IPS DF 6.9 (cell line): ENCODE measurements at regions not wholly inside any gene's neighbourhood (a gene's known extent, or its start where the extent isn't known, plus 50 kb on each side); places are given as distances from the start of the nearest gene placed in this dataset.
"Not testable (repeated sequence)": the region's sequence is repeated elsewhere in the genome, so short reads cannot be mapped to it uniquely, and the experiment has no call there.

Source experiments
- DNase-seq: peaks from one replicate; pipeline ENCODE4 v3.0.0-alpha.2; 2013; ENCODE audit warnings: low read depth, low spot score
- H3K27ac ChIP-seq: one replicate; pipeline ENCODE4 v1.5.1; 2013; ENCODE audit warnings: low read length, control low read depth
- H3K27me3 ChIP-seq: 2 replicates; pipeline ENCODE4 v1.6.1; 2013; ENCODE audit warnings: mild to moderate bottlenecking, low read length; ENCODE audit not compliant: control insufficient read depth, insufficient read depth
- H3K36me3 ChIP-seq: 2 replicates; pipeline ENCODE4 v1.6.1; 2013; ENCODE audit warnings: low read length; ENCODE audit not compliant: control insufficient read depth, insufficient read depth
- H3K4me1 ChIP-seq: 2 replicates; pipeline ENCODE4 v1.6.1; 2013; ENCODE audit warnings: low read length; ENCODE audit not compliant: control insufficient read depth, insufficient read depth
- H3K4me3 ChIP-seq: 2 replicates; pipeline ENCODE4 v1.5.1; 2013; ENCODE audit warnings: mild to moderate bottlenecking, low read length
- H3K9me3 ChIP-seq: 2 replicates; pipeline ENCODE4 v1.6.1; 2013; ENCODE audit warnings: low read length, inconsistent platforms; ENCODE audit not compliant: control insufficient read depth, insufficient read depth
- WGBS: extraction: QIAGEN DNeasy Blood & Tissue Kit; methylation state at CpG from one replicate; pipeline ENCODE4 v1.1.7; 2013; ENCODE audit warnings: mixed read lengths, missing lambda C conversion rate; ENCODE audit not compliant: insufficient read length, insufficient coverage; 5-methylcytosine and 5-hydroxymethylcytosine counted together

GRCh38 chr5:21559109-21559508 lies 1294.0 kb downstream of the CDH12 start:
- no CpG with 5 or more reads among the region's 2 CpGs for WGBS
- H3K27ac ChIP-seq, H3K27me3 ChIP-seq, H3K4me1 ChIP-seq, H3K9me3 ChIP-seq, H3K36me3 ChIP-seq, DNase-seq, H3K4me3 ChIP-seq: not testable (repeated sequence)

GRCh38 chr5:21552263-21552662 lies 1300.9 kb downstream of the CDH12 start:
- not testable (repeated sequence) for H3K4me3 ChIP-seq, H3K27ac ChIP-seq, H3K36me3 ChIP-seq, H3K9me3 ChIP-seq, DNase-seq, H3K4me1 ChIP-seq, H3K27me3 ChIP-seq
- WGBS = no CpG with 5 or more reads among the region's 3 CpGs

- not testable (repeated sequence) for H3K27me3 ChIP-seq, H3K4me3 ChIP-seq, DNase-seq, H3K27ac ChIP-seq, H3K4me1 ChIP-seq, H3K36me3 ChIP-seq, H3K9me3 ChIP-seq
- WGBS = no CpG with 5 or more reads among the region's 3 CpGs
These were observed 1302.2 kb downstream of the CDH12 start for GRCh38 chr5:21550916-21551315.

GRCh38 chr5:21547656-21548055 lies 1305.5 kb downstream of the CDH12 start:
- not testable (repeated sequence) for DNase-seq, H3K4me1 ChIP-seq, H3K27me3 ChIP-seq, H3K4me3 ChIP-seq, H3K36me3 ChIP-seq, H3K27ac ChIP-seq, H3K9me3 ChIP-seq
- no CpG with 5 or more reads among the region's 2 CpGs for WGBS

- not testable (repeated sequence) for DNase-seq, H3K36me3 ChIP-seq, H3K27me3 ChIP-seq, H3K4me1 ChIP-seq, H3K27ac ChIP-seq, H3K4me3 ChIP-seq, H3K9me3 ChIP-seq
These were observed 1318.0 kb downstream of the CDH12 start for GRCh38 chr5:21535114-21535513.

- H3K9me3 ChIP-seq, H3K27ac ChIP-seq, H3K27me3 ChIP-seq, DNase-seq, H3K4me3 ChIP-seq, H3K4me1 ChIP-seq, H3K36me3 ChIP-seq: not testable (repeated sequence)
- WGBS = no CpG with 5 or more reads among the region's 2 CpGs
These were observed 1332.0 kb downstream of the CDH12 start for GRCh38 chr5:21521157-21521556.

- DNase-seq, H3K9me3 ChIP-seq, H3K4me1 ChIP-seq, H3K4me3 ChIP-seq, H3K27me3 ChIP-seq, H3K36me3 ChIP-seq, H3K27ac ChIP-seq: not testable (repeated sequence)
- no CpG with 5 or more reads among the region's 11 CpGs for WGBS
These were observed 1356.2 kb downstream of the CDH12 start for GRCh38 chr5:21496926-21497325.

- not testable (repeated sequence) for H3K4me1 ChIP-seq, H3K27me3 ChIP-seq, H3K27ac ChIP-seq, DNase-seq, H3K9me3 ChIP-seq, H3K36me3 ChIP-seq, H3K4me3 ChIP-seq
- WGBS = no CpG with 5 or more reads among the region's 8 CpGs
These were observed 1357.1 kb downstream of the CDH12 start for GRCh38 chr5:21496056-21496455.

GRCh38 chr5:21495235-21495634 lies 1357.9 kb downstream of the CDH12 start:
- H3K27ac ChIP-seq, H3K36me3 ChIP-seq, H3K9me3 ChIP-seq, H3K27me3 ChIP-seq, H3K4me3 ChIP-seq, H3K4me1 ChIP-seq, DNase-seq: not testable (repeated sequence)
- no CpG with 5 or more reads among the region's 6 CpGs for WGBS

- no CpG with 5 or more reads among the region's 8 CpGs for WGBS
These were observed 1359.1 kb downstream of the CDH12 start for GRCh38 chr5:21494033-21494432.

GRCh38 chr5:21491182-21491581 lies 1362.0 kb downstream of the CDH12 start:
- H3K4me1 ChIP-seq, H3K27ac ChIP-seq, DNase-seq, H3K36me3 ChIP-seq, H3K4me3 ChIP-seq, H3K9me3 ChIP-seq, H3K27me3 ChIP-seq: not testable (repeated sequence)
- WGBS = no CpG with 5 or more reads among the region's 6 CpGs

More at GRCh38 chr5:21494033-21494432, 1359.1 kb downstream of the CDH12 start:
- not testable (repeated sequence) for H3K36me3 ChIP-seq, H3K9me3 ChIP-seq, H3K27me3 ChIP-seq, H3K4me1 ChIP-seq, DNase-seq, H3K27ac ChIP-seq, H3K4me3 ChIP-seq
